HCT116 (cell line): ENCODE measurements at regions not wholly inside any gene's neighbourhood (a gene's known extent, or its start where the extent isn't known, plus 50 kb on each side); places are given as distances from the start of the nearest gene placed in this dataset.

ENCODE experiments used
- ELF1 ChIP-seq: IDR thresholded peaks from 2 replicates; pipeline ENCODE4 v1.6.1; 2012; ENCODE audit warnings: low read depth, borderline replicate concordance
- EZH2 ChIP-seq: fragments of 200-600 bp; sonication (generic); IDR thresholded peaks from 2 replicates; pipeline ENCODE4 v1.6.1; 2017; ENCODE audit warnings: antibody characterized with exemption, mixed run types
- POLR2A ChIP-seq: IDR thresholded peaks from 2 replicates; pipeline ENCODE4 v1.7.0; 2011; ENCODE audit warnings: borderline replicate concordance; ENCODE audit not compliant: insufficient read depth, insufficient read length; ENCODE audit errors: extremely low read depth
- RAD21 ChIP-seq: IDR thresholded peaks from 2 replicates; pipeline ENCODE4 v1.6.1; 2012; ENCODE audit warnings: low read depth, mild to moderate bottlenecking
- TF ChIP-seq, protein P1 (sequence below), 3 experiments: fragments of 200-600 bp in 1 of 3; sonication (generic) in 1 of 3; IDR thresholded peaks in 2 of 3; conservative IDR thresholded peaks in 1 of 3; 2 replicates each; pipeline ENCODE4 v1.5.1; 2012 to 2017; ENCODE audit warnings: low read depth in 2 of 3, low read length in 2 of 3, antibody characterized with exemption in 1 of 3, borderline replicate concordance in 1 of 3, control low read depth in 1 of 3, mild to moderate bottlenecking in 1 of 3, mixed read lengths in 1 of 3, mixed run types in 1 of 3, moderate library complexity in 1 of 3; ENCODE audit not compliant: insufficient read depth in 1 of 3
- TF ChIP-seq, protein P2 (sequence below): IDR thresholded peaks from 2 replicates; pipeline ENCODE4 v1.6.1; 2011; ENCODE audit warnings: mild to moderate bottlenecking, low read length, moderate library complexity; ENCODE audit not compliant: insufficient replicate concordance; ENCODE audit errors: extremely low read depth

DNA sequence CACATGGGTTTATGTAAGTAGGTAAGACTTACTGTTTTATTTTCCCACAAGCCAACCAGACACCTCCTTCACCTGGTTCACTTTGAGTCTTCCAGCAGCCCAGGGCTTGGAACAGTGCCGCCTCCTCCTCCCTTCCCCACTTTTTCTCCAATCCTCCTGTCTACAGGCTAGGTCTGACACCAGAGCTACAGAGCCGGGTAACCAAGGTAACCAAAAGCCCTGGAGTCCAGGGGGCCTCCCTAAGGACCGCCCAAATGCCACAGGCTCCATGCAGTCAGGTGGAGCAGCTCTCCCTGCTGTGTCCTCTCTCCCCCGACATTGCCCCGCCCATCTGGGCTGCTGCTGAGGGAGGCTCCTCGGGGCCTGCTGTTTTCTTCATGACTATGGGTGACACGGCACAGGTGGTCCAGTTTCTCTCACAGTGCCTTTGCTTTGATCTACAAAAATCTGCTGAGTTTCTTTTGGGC is 138.0 kb upstream of the EFNA5 start:
- TF ChIP-seq, protein P1, sequence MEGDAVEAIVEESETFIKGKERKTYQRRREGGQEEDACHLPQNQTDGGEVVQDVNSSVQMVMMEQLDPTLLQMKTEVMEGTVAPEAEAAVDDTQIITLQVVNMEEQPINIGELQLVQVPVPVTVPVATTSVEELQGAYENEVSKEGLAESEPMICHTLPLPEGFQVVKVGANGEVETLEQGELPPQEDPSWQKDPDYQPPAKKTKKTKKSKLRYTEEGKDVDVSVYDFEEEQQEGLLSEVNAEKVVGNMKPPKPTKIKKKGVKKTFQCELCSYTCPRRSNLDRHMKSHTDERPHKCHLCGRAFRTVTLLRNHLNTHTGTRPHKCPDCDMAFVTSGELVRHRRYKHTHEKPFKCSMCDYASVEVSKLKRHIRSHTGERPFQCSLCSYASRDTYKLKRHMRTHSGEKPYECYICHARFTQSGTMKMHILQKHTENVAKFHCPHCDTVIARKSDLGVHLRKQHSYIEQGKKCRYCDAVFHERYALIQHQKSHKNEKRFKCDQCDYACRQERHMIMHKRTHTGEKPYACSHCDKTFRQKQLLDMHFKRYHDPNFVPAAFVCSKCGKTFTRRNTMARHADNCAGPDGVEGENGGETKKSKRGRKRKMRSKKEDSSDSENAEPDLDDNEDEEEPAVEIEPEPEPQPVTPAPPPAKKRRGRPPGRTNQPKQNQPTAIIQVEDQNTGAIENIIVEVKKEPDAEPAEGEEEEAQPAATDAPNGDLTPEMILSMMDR (IDR thresholded peaks at IDR 0.05 in 2 of 3, conservative IDR thresholded peaks at IDR 0.05 in 1 of 3; ENCODE audit: borderline replicate concordance in 1 of 3, insufficient read depth in 1 of 3, low read depth in 2 of 3, low read length in 2 of 3) = no peak
- no peak for TF ChIP-seq EZH2
- TF ChIP-seq, protein P2, sequence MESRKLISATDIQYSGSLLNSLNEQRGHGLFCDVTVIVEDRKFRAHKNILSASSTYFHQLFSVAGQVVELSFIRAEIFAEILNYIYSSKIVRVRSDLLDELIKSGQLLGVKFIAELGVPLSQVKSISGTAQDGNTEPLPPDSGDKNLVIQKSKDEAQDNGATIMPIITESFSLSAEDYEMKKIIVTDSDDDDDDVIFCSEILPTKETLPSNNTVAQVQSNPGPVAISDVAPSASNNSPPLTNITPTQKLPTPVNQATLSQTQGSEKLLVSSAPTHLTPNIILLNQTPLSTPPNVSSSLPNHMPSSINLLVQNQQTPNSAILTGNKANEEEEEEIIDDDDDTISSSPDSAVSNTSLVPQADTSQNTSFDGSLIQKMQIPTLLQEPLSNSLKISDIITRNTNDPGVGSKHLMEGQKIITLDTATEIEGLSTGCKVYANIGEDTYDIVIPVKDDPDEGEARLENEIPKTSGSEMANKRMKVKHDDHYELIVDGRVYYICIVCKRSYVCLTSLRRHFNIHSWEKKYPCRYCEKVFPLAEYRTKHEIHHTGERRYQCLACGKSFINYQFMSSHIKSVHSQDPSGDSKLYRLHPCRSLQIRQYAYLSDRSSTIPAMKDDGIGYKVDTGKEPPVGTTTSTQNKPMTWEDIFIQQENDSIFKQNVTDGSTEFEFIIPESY = no peak
- TF ChIP-seq RAD21 = no peak
- no peak for TF ChIP-seq ELF1
- TF ChIP-seq POLR2A = no peak
